PC-3 (cell line): ENCODE measurements at regions not wholly inside any gene's neighbourhood (a gene's known extent, or its start where the extent isn't known, plus 50 kb on each side); places are given as distances from the start of the nearest gene placed in this dataset.

Experiments
- EZH2phosphoT487 ChIP-seq: fragments of 300-600 bp; sonication (generic); IDR thresholded peaks from 2 replicates; pipeline ENCODE4 v1.6.1; 2018; ENCODE audit warnings: mild to moderate bottlenecking, antibody characterized with exemption, low read length, borderline replicate concordance
- TF ChIP-seq, protein P1 (sequence below): fragments of 300-600 bp; sonication (generic); conservative IDR thresholded peaks from 2 replicates; pipeline ENCODE4 v1.5.1; 2017; ENCODE audit warnings: antibody characterized with exemption, low read depth, mild to moderate bottlenecking, low read length

DNA sequence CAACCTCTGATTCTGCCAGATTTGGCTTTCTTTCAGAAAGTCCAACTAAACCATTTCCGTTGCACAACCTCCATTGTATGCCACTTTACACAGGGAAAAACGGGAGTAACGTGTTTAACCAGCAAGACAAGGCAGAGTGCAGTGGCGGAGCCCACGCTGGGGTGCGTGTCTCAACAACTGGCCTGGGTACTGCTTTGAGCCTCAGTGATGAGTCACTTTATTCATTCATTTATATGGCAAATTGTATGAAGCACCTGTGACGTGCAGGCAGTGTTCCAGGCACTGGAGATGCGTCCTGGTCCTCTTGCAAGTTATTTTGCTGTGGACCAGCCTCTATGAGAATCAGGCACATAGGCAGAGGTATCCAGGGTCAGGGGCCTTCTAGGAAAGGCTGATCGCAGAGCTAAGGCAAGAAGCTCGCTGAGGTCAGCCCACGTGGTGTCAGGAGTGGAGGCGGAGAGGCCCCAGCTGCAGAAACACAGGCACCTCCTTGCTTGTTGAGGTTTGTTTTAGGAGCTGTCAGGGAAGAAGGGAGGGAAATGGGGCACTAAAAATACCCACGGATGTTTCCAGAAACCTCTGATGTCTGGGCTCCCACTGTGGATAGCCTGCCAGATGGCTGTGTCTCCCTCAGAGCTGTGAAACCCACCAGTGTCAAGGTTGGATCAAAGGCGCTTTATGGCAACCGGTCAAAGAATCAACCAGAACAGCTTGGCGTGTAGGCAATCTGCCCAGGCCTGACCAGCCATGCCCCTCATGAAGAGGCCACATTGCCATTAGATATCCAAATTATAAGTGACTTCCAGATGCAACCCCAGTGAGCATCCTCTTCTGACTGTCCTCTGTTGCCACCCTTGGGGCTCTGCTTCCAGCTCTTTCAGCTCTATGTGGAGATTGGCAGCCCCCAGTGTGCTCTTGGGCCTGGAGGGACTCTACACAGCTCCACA, 157.2 kb downstream of the CD83 start:
- TF ChIP-seq, protein P1, sequence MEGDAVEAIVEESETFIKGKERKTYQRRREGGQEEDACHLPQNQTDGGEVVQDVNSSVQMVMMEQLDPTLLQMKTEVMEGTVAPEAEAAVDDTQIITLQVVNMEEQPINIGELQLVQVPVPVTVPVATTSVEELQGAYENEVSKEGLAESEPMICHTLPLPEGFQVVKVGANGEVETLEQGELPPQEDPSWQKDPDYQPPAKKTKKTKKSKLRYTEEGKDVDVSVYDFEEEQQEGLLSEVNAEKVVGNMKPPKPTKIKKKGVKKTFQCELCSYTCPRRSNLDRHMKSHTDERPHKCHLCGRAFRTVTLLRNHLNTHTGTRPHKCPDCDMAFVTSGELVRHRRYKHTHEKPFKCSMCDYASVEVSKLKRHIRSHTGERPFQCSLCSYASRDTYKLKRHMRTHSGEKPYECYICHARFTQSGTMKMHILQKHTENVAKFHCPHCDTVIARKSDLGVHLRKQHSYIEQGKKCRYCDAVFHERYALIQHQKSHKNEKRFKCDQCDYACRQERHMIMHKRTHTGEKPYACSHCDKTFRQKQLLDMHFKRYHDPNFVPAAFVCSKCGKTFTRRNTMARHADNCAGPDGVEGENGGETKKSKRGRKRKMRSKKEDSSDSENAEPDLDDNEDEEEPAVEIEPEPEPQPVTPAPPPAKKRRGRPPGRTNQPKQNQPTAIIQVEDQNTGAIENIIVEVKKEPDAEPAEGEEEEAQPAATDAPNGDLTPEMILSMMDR: no peak
- no peak for TF ChIP-seq EZH2phosphoT487
